ENCODE measurements at regions not wholly inside any gene's neighbourhood (a gene's known extent, or its start where the extent isn't known, plus 50 kb on each side); places are given as distances from the start of the nearest gene placed in this dataset.

DNA sequence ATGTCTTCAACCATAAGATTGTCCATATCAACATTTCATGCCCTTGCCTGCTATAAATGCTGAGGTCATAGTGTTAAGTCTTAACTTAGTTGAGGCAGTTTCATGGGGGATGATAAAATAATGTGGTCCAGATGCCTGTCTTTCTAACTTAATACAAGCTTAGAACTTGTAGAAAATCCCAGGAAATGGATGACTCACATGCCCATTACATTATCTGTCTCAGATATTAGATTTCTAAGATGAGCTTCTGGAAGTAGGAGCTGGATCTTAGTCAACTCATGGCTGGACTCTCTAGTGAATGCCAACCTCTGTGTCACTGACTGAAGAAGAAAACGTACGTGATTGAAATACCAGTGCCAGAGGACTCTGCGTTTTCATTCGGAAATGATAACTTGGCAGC, 797.5 kb upstream of the EEF2KMT start:
- TF ChIP-seq POLR2A (IDR thresholded peaks at IDR 0.05): no peak
- TF ChIP-seq, protein P1, sequence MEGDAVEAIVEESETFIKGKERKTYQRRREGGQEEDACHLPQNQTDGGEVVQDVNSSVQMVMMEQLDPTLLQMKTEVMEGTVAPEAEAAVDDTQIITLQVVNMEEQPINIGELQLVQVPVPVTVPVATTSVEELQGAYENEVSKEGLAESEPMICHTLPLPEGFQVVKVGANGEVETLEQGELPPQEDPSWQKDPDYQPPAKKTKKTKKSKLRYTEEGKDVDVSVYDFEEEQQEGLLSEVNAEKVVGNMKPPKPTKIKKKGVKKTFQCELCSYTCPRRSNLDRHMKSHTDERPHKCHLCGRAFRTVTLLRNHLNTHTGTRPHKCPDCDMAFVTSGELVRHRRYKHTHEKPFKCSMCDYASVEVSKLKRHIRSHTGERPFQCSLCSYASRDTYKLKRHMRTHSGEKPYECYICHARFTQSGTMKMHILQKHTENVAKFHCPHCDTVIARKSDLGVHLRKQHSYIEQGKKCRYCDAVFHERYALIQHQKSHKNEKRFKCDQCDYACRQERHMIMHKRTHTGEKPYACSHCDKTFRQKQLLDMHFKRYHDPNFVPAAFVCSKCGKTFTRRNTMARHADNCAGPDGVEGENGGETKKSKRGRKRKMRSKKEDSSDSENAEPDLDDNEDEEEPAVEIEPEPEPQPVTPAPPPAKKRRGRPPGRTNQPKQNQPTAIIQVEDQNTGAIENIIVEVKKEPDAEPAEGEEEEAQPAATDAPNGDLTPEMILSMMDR (IDR thresholded peaks at IDR 0.05): no peak

Measured in breast epithelium (tissue), 3 donors.